Endothelial cell of umbilical vein (primary cell): ENCODE measurements at regions not wholly inside any gene's neighbourhood (a gene's known extent, or its start where the extent isn't known, plus 50 kb on each side); places are given as distances from the start of the nearest gene placed in this dataset.

Experiments used
- BruUV-seq: library from RNA; stranded (reverse); fragments of 400-500 nt; replicated peaks from 2 replicates; lab custom pipeline; 2021; lab: Mats Ljungman, UMichigan
- CTCF ChIA-PET: fragments of 300-600, 350-600 bp; sonication (Branson Sonifier 250); formaldehyde crosslinking; loops from one replicate; lab custom pipeline; 2021; ENCODE audit warnings: antibody characterized with exemption, inconsistent platforms; lab: Charles Lee
- POLR2A ChIA-PET: fragments of 300-600, 350-600 bp; sonication (Branson Sonifier 250); formaldehyde crosslinking; loops from one replicate; lab custom pipeline; 2021; ENCODE audit warnings: antibody characterized with exemption, inconsistent platforms; lab: Charles Lee
- DNase-seq: peaks from one replicate; pipeline ENCODE4 v3.0.0-alpha.2; 2011; ENCODE audit warnings: low read depth, low spot score
- FAIRE-seq: peaks from 2 replicates; lab custom pipeline; 2011; peaks lifted over from hg19 to GRCh38; lab: Jason Lieb, UNC
- H2AFZ ChIP-seq: 2 replicates; pipeline ENCODE4 v1.6.0; 2012; ENCODE audit warnings: low read depth, low read length, control low read depth, inconsistent platforms
- H3K27ac ChIP-seq: 2 replicates; pipeline ENCODE4 v1.5.1; 2011; ENCODE audit warnings: low read depth, mild to moderate bottlenecking, control low read depth, low read length, moderate library complexity; ENCODE audit not compliant: insufficient read depth
- H3K27me3 ChIP-seq, 2 experiments: 2 replicates each; pipeline versions ENCODE4 v1.6.0 to v1.6.1; 2011; ENCODE audit warnings: low read length in 2 of 2, mixed read lengths in 1 of 2; ENCODE audit not compliant: control insufficient read depth in 2 of 2, insufficient read depth in 2 of 2
- H3K36me3 ChIP-seq, 2 experiments: 2 replicates in 1 of 2; 3 replicates in 1 of 2; pipeline ENCODE4 v1.5.1; 2011; ENCODE audit warnings: low read length in 2 of 2, mild to moderate bottlenecking in 1 of 2, moderate library complexity in 1 of 2; ENCODE audit not compliant: control insufficient read depth in 2 of 2, insufficient read depth in 2 of 2; ENCODE audit errors: extremely low read depth in 1 of 2
- H3K4me1 ChIP-seq: 3 replicates; pipeline ENCODE4 v1.5.1; 2011; ENCODE audit warnings: mild to moderate bottlenecking, low read length; ENCODE audit not compliant: control insufficient read depth, insufficient read depth; ENCODE audit errors: extremely low read depth
- H3K4me2 ChIP-seq: 2 replicates; pipeline ENCODE4 v1.6.1; 2011; ENCODE audit warnings: low read length, control low read depth, mixed read lengths; ENCODE audit not compliant: insufficient read depth
- H3K4me3 ChIP-seq, 3 experiments: fragments of 200-600 bp in 1 of 3; sonication (generic), shearing (Covaris generic) in 1 of 3; replicated peaks in 1 of 3; 2 replicates each; pipeline ENCODE4 v1.5.1; 2011 to 2016; ENCODE audit warnings: control low read depth in 3 of 3, low read length in 3 of 3, mild to moderate bottlenecking in 2 of 3, inconsistent platforms in 1 of 3, low read depth in 1 of 3, moderate library complexity in 1 of 3; ENCODE audit not compliant: insufficient read depth in 1 of 3
- H3K79me2 ChIP-seq: 2 replicates; pipeline ENCODE4 v1.6.0; 2012; ENCODE audit warnings: low read length, inconsistent platforms; ENCODE audit not compliant: control insufficient read depth, insufficient read depth
- H3K9ac ChIP-seq: replicated peaks from 2 replicates; pipeline ENCODE3; 2011; ENCODE audit warnings: low read length, control low read depth; ENCODE audit not compliant: insufficient read depth; ENCODE audit errors: extremely low read depth
- H3K9me1 ChIP-seq: replicated peaks from 3 replicates; pipeline ENCODE4 v1.6.0; 2011; ENCODE audit warnings: mild to moderate bottlenecking, low read length; ENCODE audit not compliant: control insufficient read depth, insufficient read depth; ENCODE audit errors: extremely low read depth
- H3K9me3 ChIP-seq: replicated peaks from 2 replicates; pipeline ENCODE4 v1.5.1; 2012; ENCODE audit warnings: low read length, inconsistent platforms; ENCODE audit not compliant: control insufficient read depth, insufficient read depth
- H4K20me1 ChIP-seq: replicated peaks from 2 replicates; pipeline ENCODE3; 2011; ENCODE audit warnings: mild to moderate bottlenecking, low read length; ENCODE audit not compliant: control insufficient read depth, insufficient read depth; ENCODE audit errors: extremely low read depth
- CTCF ChIP-seq, 2 donors: IDR thresholded peaks; 1 replicate in 1 of 2; 2 replicates in 1 of 2; pipeline ENCODE4 v1.5.1; 2011; ENCODE audit warnings: low read length in 2 of 2, mild to moderate bottlenecking in 2 of 2, moderate library complexity in 2 of 2, control low read depth in 1 of 2, inconsistent platforms in 1 of 2, low read depth in 1 of 2; ENCODE audit not compliant: insufficient read depth in 1 of 2; ENCODE audit errors: extremely low read depth in 1 of 2
- EZH2 ChIP-seq: IDR thresholded peaks from 2 replicates; pipeline ENCODE4 v1.6.1; 2012; ENCODE audit warnings: borderline replicate concordance, low read depth, mild to moderate bottlenecking, moderate library complexity, low read length, inconsistent platforms; ENCODE audit not compliant: severe bottlenecking
- FOS ChIP-seq: IDR thresholded peaks from 2 replicates; pipeline ENCODE4 v1.6.1; 2011; ENCODE audit warnings: mild to moderate bottlenecking, low read length, moderate library complexity, borderline replicate concordance; ENCODE audit not compliant: insufficient read depth
- GATA2 ChIP-seq: IDR thresholded peaks from 2 replicates; pipeline ENCODE4 v1.7.0; 2011; ENCODE audit warnings: low read depth, mild to moderate bottlenecking, moderate library complexity, mixed read lengths, low read length; ENCODE audit not compliant: insufficient read length, insufficient read depth
- JUN ChIP-seq: IDR thresholded peaks from 2 replicates; pipeline ENCODE4 v1.6.1; 2011; ENCODE audit warnings: borderline replicate concordance, low read depth; ENCODE audit not compliant: insufficient read length, insufficient read depth
- MAX ChIP-seq: IDR thresholded peaks from 2 replicates; pipeline ENCODE4 v1.6.1; 2011; ENCODE audit not compliant: insufficient read depth, insufficient read length
- MYC ChIP-seq: IDR thresholded peaks from one replicate; pipeline ENCODE4 v1.6.1; 2011; ENCODE audit warnings: mild to moderate bottlenecking, low read depth, low read length
- POLR2A ChIP-seq: IDR thresholded peaks from 2 replicates; pipeline ENCODE4 v1.6.1; 2012; ENCODE audit warnings: low read depth, mild to moderate bottlenecking, control low read depth, low read length
- POLR2AphosphoS5 ChIP-seq: IDR thresholded peaks from 2 replicates; pipeline ENCODE4 v1.6.1; 2012; ENCODE audit warnings: low read depth, mild to moderate bottlenecking, control low read depth, low read length, moderate library complexity; ENCODE audit not compliant: insufficient read depth
- dilution Hi-C: fragments of 300-500 bp; cut with MboI; formaldehyde crosslinking; loops from one replicate; pipeline ENCODE4 v1.15.0; 2019; ENCODE audit warnings: low sequenced_read_pairs; ENCODE audit not compliant: extremely low pct_ligation_motif_present
- intact Hi-C: fragments of 100-400 bp; cut with micrococcal nuclease; formaldehyde crosslinking; loops from one replicate; pipeline ENCODE4 v1.10.0; 2022

- no TSS peak for BruUV-seq
Observed at GRCh38 chr19:30068528-30069395, 126.7 kb downstream of the URI1 start.

More at GRCh38 chr19:30068528-30069395, 126.7 kb downstream of the URI1 start:
- Histone ChIP-seq H3K9me3 (no peaks in the 10 kb centered on the region), H3K79me2 (no peaks in the 10 kb centered on the region), H2AFZ (no peak overlapping the region), H3K27me3 (no peaks in the 10 kb centered on the region), H3K4me1 (no peaks in the 10 kb centered on the region), H3K27ac (no peak overlapping the region), H3K36me3 (no peaks in the 10 kb centered on the region), H4K20me1 (no peaks in the 10 kb centered on the region), H3K9ac (no peak overlapping the region), H3K4me3 (no peak overlapping the region), H3K9me1 (no peaks in the 10 kb centered on the region), H3K4me2 (no peak overlapping the region)
- ChIA-PET CTCF (no interaction called here), POLR2A (no interaction called here)
- FAIRE-seq (no peak), DNase-seq (no peak)
- dilution Hi-C loops = no loop called here
- no peak for TF ChIP-seq POLR2AphosphoS5
- TF ChIP-seq EZH2 = no peak
- no peak for TF ChIP-seq CTCF (IDR thresholded peaks at IDR 0.05; ENCODE audit: extremely low read depth in 1 of 2, insufficient read depth in 1 of 2, low read depth in 1 of 2, low read length in 2 of 2)
- TF ChIP-seq MAX = no peak
- TF ChIP-seq JUN = no peak
- TF ChIP-seq POLR2A = no peak
- TF ChIP-seq MYC = no peak
- TF ChIP-seq FOS = no peak
- no peak for TF ChIP-seq GATA2
- intact Hi-C loops = no loop called here
